HepG2 (cell line): ENCODE measurements at regions not wholly inside any gene's neighbourhood (a gene's known extent, or its start where the extent isn't known, plus 50 kb on each side); places are given as distances from the start of the nearest gene placed in this dataset.

Experiments
- ATAC-seq: fragments of 200-7000 bp; cut with Tn5 transposase; 3 replicates; pipeline ENCODE4 v1.9.1; 2020; ENCODE audit warnings: mild to moderate bottlenecking, moderate library complexity
- BruUV-seq: library from RNA; stranded (reverse); fragments of 400-500 nt; replicated peaks from 2 replicates; lab custom pipeline; 2021; lab: Mats Ljungman, UMichigan
- CTCF ChIA-PET: fragments of 300-600 bp; formaldehyde crosslinking; extraction: SDS; loops from one replicate; lab custom pipeline; 2021; ENCODE audit warnings: low total read pairs, inconsistent platforms, low intra/inter-chr PET ratio; lab: Yijun Ruan, JAX
- POLR2A ChIA-PET: fragments of 350-600 bp; sonication (Branson Sonifier 250); formaldehyde crosslinking; loops from one replicate; lab custom pipeline; 2020; ENCODE audit warnings: antibody characterized with exemption, inconsistent platforms; lab: Yijun Ruan, JAX
- DNase-seq: peaks from one replicate; pipeline ENCODE4 v3.0.0-alpha.2; 2015; ENCODE audit warnings: low spot score
- FAIRE-seq: peaks from 3 replicates; lab custom pipeline; 2011; peaks lifted over from hg19 to GRCh38; lab: Jason Lieb, UNC
- H2AFZ ChIP-seq: one replicate; pipeline ENCODE4 v1.6.1; 2011; ENCODE audit warnings: low read length, inconsistent platforms
- H3K27ac ChIP-seq: fragments of 300-600 bp; 3 replicates; pipeline ENCODE4 v1.8.0; 2011; ENCODE audit warnings: mixed run types, mild to moderate bottlenecking, mixed read lengths, low read length, inconsistent platforms; ENCODE audit not compliant: insufficient read depth; ENCODE audit errors: extremely low read length
- H3K27me3 ChIP-seq, 2 experiments: fragments of 200-600 bp in 1 of 2; 2 replicates in 1 of 2; 3 replicates in 1 of 2; pipeline versions ENCODE4 v1.6.0 to v1.8.0; 2011; ENCODE audit warnings: low read length in 2 of 2, mild to moderate bottlenecking in 2 of 2, moderate library complexity in 2 of 2, inconsistent platforms in 1 of 2; ENCODE audit not compliant: insufficient read depth in 2 of 2, control insufficient read depth in 1 of 2
- H3K36me3 ChIP-seq, 2 experiments: fragments of 200-600 bp in 1 of 2; replicated peaks in 1 of 2; 2 replicates in 1 of 2; 3 replicates in 1 of 2; pipeline versions ENCODE4 v1.5.1 to v1.8.0; 2011; ENCODE audit warnings: low read length in 2 of 2, inconsistent platforms in 1 of 2; ENCODE audit not compliant: insufficient read depth in 2 of 2, control insufficient read depth in 1 of 2
- H3K4me1 ChIP-seq: 2 replicates; pipeline ENCODE4 v1.5.1; 2012; ENCODE audit warnings: low read length, inconsistent platforms; ENCODE audit not compliant: insufficient read depth
- H3K4me2 ChIP-seq: 2 replicates; pipeline ENCODE4 v1.6.0; 2011; ENCODE audit warnings: low read depth, low read length, inconsistent platforms
- H3K4me3 ChIP-seq, 3 experiments: fragments of 200-600 bp in 1 of 3; sonication (generic), shearing (Covaris generic) in 1 of 3; replicated peaks in 1 of 3; 2 replicates each; pipeline ENCODE4 v1.5.1; 2011 to 2016; ENCODE audit warnings: low read length in 3 of 3, inconsistent platforms in 2 of 3, low read depth in 2 of 3, mild to moderate bottlenecking in 2 of 3, control low read depth in 1 of 3, mixed read lengths in 1 of 3; ENCODE audit not compliant: insufficient read depth in 1 of 3
- H3K79me2 ChIP-seq: one replicate; pipeline ENCODE4 v1.6.1; 2011; ENCODE audit warnings: low read length, inconsistent platforms; ENCODE audit not compliant: insufficient read depth
- H3K9ac ChIP-seq: 2 replicates; pipeline ENCODE4 v1.6.0; 2011; ENCODE audit warnings: mild to moderate bottlenecking, low read depth, low read length, inconsistent platforms; ENCODE audit not compliant: insufficient read depth
- H3K9me3 ChIP-seq: 2 replicates; pipeline ENCODE4 v1.5.1; 2012; ENCODE audit warnings: mild to moderate bottlenecking, low read length
- H4K20me1 ChIP-seq: 2 replicates; pipeline ENCODE4 v1.6.0; 2011; ENCODE audit warnings: inconsistent platforms, mild to moderate bottlenecking, low read length, moderate library complexity; ENCODE audit not compliant: insufficient read depth
- BHLHE40 ChIP-seq: IDR thresholded peaks from 2 replicates; pipeline ENCODE4 v1.6.1; 2011; ENCODE audit warnings: low read length, improper control_type of control experiment
- MAFK ChIP-seq, 2 experiments: IDR thresholded peaks in 1 of 2; conservative IDR thresholded peaks in 1 of 2; 2 replicates each; pipeline ENCODE4 v1.6.1; 2011; ENCODE audit warnings: improper control_type of control experiment in 2 of 2, low read length in 2 of 2
- NR2C2 ChIP-seq: sonication (generic); formaldehyde crosslinking; IDR thresholded peaks from 2 replicates; pipeline ENCODE4 v1.4.0; 2020; ENCODE audit warnings: missing genetic modification reagents, mild to moderate bottlenecking, moderate library complexity, borderline replicate concordance
- ZBTB38 ChIP-seq: sonication (generic); formaldehyde crosslinking; IDR thresholded peaks from 2 replicates; pipeline ENCODE4 v1.5.1; 2020; ENCODE audit warnings: mild to moderate bottlenecking, missing genetic modification reagents
- ZNF280D ChIP-seq: sonication (generic); formaldehyde crosslinking; IDR thresholded peaks from 2 replicates; pipeline ENCODE4 v1.5.1; 2020; ENCODE audit warnings: mild to moderate bottlenecking, missing genetic modification reagents
- ZNF430 ChIP-seq: sonication (generic); formaldehyde crosslinking; IDR thresholded peaks from 2 replicates; pipeline ENCODE4 v1.9.0; 2021; ENCODE audit warnings: mild to moderate bottlenecking, missing genetic modification reagents
- ZNF784 ChIP-seq: sonication (generic); formaldehyde crosslinking; IDR thresholded peaks from 2 replicates; pipeline ENCODE4 v1.5.1; 2020; ENCODE audit warnings: missing genetic modification reagents, mild to moderate bottlenecking, borderline replicate concordance
- ZNF816 ChIP-seq: sonication (generic); formaldehyde crosslinking; IDR thresholded peaks from 2 replicates; pipeline ENCODE4 v1.8.0; 2022; ENCODE audit warnings: missing genetic modification reagents, mild to moderate bottlenecking, borderline replicate concordance
- WGBS: methylation state at CpG from one replicate; pipeline ENCODE4 v1.1.6; 2017; ENCODE audit warnings: low lambda C conversion rate; 5-methylcytosine and 5-hydroxymethylcytosine counted together
- in situ Hi-C: cut with HindIII; loops from 2 replicates; pipeline ENCODE4 v1.10.0; 2017; ENCODE audit warnings: low pct_unique_long_range_greater_than_20kb; ENCODE audit not compliant: extremely low pct_ligation_motif_present
- intact Hi-C: fragments of 100-400 bp; cut with micrococcal nuclease; formaldehyde crosslinking; loops from one replicate; pipeline ENCODE4 v1.10.0; 2022; ENCODE audit not compliant: unreplicated experiment

DNA sequence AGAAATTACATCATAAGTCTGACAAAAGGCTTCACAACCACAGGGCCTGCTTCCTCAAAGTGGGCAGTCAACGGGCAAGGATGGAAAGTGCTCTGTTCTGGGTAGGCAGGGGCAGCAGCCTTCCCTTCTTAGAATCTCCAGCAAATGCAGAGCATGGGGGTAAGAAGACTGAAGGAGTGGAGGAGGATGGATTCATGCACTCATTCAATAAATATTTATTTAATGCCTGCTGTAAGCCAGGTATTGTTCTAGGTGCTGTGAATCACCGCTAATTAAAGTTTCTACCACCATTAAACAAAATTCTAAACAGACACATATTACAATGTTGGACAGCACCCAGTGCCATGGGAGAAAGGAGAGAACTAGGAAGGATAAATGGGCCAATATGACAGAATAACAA lies 195.6 kb downstream of the ELAVL2 start (continued):
- no peak for TF ChIP-seq BHLHE40
- no peak for TF ChIP-seq ZNF430 (CRISPR knock-in tag)
- no peak for TF ChIP-seq ZNF816
- TF ChIP-seq ZNF280D: no peak
- TF ChIP-seq NR2C2: no peak
- TF ChIP-seq, all 625 proteins: peak for 0

DNA sequence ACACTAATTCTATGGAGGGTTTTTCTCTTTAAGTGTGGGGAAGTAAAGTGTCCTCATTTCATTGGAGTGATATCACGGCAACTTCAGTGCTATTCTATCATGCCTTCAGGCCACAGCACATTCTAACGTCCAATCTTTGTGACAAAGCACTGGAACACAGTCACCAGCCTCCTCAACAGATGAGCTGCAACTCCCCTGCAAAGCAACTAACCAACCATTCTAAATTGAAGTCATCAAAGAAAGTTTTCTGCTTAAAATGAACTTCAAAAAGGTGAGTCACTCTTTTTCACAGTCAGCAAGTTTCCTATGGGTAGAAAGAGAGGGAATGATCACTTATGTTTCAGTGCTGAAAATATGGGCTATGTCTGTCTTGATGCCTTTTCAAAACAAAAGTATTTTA lies 190.8 kb downstream of the ELAVL2 start:
- Histone ChIP-seq H3K4me1 (no peaks in the 10 kb centered on the region), H3K4me2 (no peak overlapping the region), H3K36me3 (no peaks in the 10 kb centered on the region), H3K4me3 (no peak overlapping the region), H2AFZ (no peak overlapping the region), H3K9me3 (0 out of 2 replicates have a peak, but pooled peaks cover 4% of the 10 kb centered on the region), H3K27ac (no peak overlapping the region), H3K79me2 (no peaks in the 10 kb centered on the region), H3K9ac (no peak overlapping the region), H4K20me1 (no peaks in the 10 kb centered on the region), H3K27me3 (no peaks in the 10 kb centered on the region)
- DNase-seq (no peak), FAIRE-seq (no peak), ATAC-seq (no peak)
- TF ChIP-seq ZNF784 (CRISPR knock-in tag): no peak
- TF ChIP-seq ZBTB38: no peak
- peak in 1 of 2 experiments; percentile 12; a peak in 1 of 4 replicates for TF ChIP-seq MAFK (conservative IDR thresholded peaks at IDR 0.05 in 1 of 2, IDR thresholded peaks at IDR 0.05 in 1 of 2; ENCODE audit: low read length in 2 of 2)
- in situ Hi-C loops: no loop called here
- CTCF ChIA-PET: no interaction called here
- POLR2A ChIA-PET: no interaction called here
- BruUV-seq: no TSS peak
- WGBS: 18% methylated on average over 2 of the region's 2 CpGs
- intact Hi-C loops: no loop called here
